SK-N-SH treated with all-trans-retinoic acid at 6 μM for 48 hours (cell line): ENCODE measurements at regions not wholly inside any gene's neighbourhood (a gene's known extent, or its start where the extent isn't known, plus 50 kb on each side); places are given as distances from the start of the nearest gene placed in this dataset.

Experiments used
- ARNTL ChIP-seq: fragments of 450-650 bp; formaldehyde crosslinking; IDR thresholded peaks from 2 replicates; pipeline ENCODE4 v1.5.0; 2020; ENCODE audit warnings: low read depth, mild to moderate bottlenecking, moderate library complexity, borderline replicate concordance
- CREB5 ChIP-seq: fragments of 250-450 bp; sonication (Bioruptor Pico); IDR thresholded peaks from 2 replicates; pipeline ENCODE4 v1.5.1; 2020; ENCODE audit warnings: low read depth, mild to moderate bottlenecking, moderate library complexity
- PATZ1 ChIP-seq: fragments of 250-450 bp; sonication (Bioruptor Pico); IDR thresholded peaks from 2 replicates; pipeline ENCODE4 v1.8.0; 2020; ENCODE audit warnings: mild to moderate bottlenecking, moderate library complexity, borderline replicate concordance
- RARB ChIP-seq: fragments of 250-450 bp; sonication (Bioruptor Pico); IDR thresholded peaks from 2 replicates; pipeline ENCODE4 v1.8.0; 2021; ENCODE audit warnings: mild to moderate bottlenecking, moderate library complexity
- SNAI2 ChIP-seq: fragments of 250-450 bp; sonication (Bioruptor Pico); IDR thresholded peaks from 2 replicates; pipeline ENCODE4 v1.5.0; 2020; ENCODE audit warnings: mild to moderate bottlenecking, moderate library complexity
- ZFP3 ChIP-seq: fragments of 250-450 bp; sonication (Bioruptor Pico); IDR thresholded peaks from 2 replicates; pipeline ENCODE4 v1.5.0; 2020; ENCODE audit warnings: mild to moderate bottlenecking, moderate library complexity
- ZFP30 ChIP-seq: fragments of 450-650 bp; formaldehyde crosslinking; IDR thresholded peaks from 2 replicates; pipeline ENCODE4 v1.5.0; 2022; ENCODE audit warnings: mild to moderate bottlenecking, moderate library complexity
- ZNF565 ChIP-seq: fragments of 450-650 bp; formaldehyde crosslinking; conservative IDR thresholded peaks from 2 replicates; pipeline ENCODE4 v1.5.0; 2020; ENCODE audit warnings: low read depth, mild to moderate bottlenecking, moderate library complexity

- TF ChIP-seq ZFP3 (CRISPR knock-in tag) = no peak
- TF ChIP-seq ZNF565 (CRISPR knock-in tag) = no peak
- no peak for TF ChIP-seq SNAI2
- TF ChIP-seq PATZ1 (CRISPR knock-in tag) = no peak
- TF ChIP-seq RARB (CRISPR knock-in tag) = no peak
- TF ChIP-seq CREB5 = no peak
- TF ChIP-seq ZFP30 (CRISPR knock-in tag) = no peak
- no peak for TF ChIP-seq ARNTL (CRISPR knock-in tag)
Observed at GRCh38 chr5:54828151-54828550, 157.2 kb downstream of the ESM1 start.
